Heart left ventricle (tissue), 13 donors: ENCODE measurements at regions not wholly inside any gene's neighbourhood (a gene's known extent, or its start where the extent isn't known, plus 50 kb on each side); places are given as distances from the start of the nearest gene placed in this dataset.

ENCODE experiments used
- CTCF ChIP-seq, 12 donors: fragments of 200-600 bp; sonication (generic) in 4 of 12; IDR thresholded peaks; one replicate each; pipeline versions ENCODE4 v1.5.0 to v1.8.0; 2018 to 2022; ENCODE audit warnings: antibody characterized with exemption in 12 of 12, mild to moderate bottlenecking in 5 of 12
- POLR2A ChIP-seq, 2 donors: fragments of 450-650 bp; IDR thresholded peaks; one replicate each; pipeline ENCODE4 v1.6.1; 2017; ENCODE audit warnings: antibody characterized with exemption in 2 of 2, mild to moderate bottlenecking in 2 of 2, moderate library complexity in 2 of 2
- donor health status: ischemic (EF 13 %, LVEDD 7.1; RV severe dilation, severe dysfunction).
- donor health status: DM: no; HTN: yes; CAD: no.
- donor health status: DM: no; HTN: no; CAD: no.
- donor health status: ischemic (EF 25% LVEDD 6.9; RV normal size, moderate dysfunction).
- donor health status: ischemic (EF 25% LVEDD 5.7; RV mildly dilated, moderate dysfunction).
- donor health status: ischemic (EF 35%, LVEDD 5.7; RV mildly dilated, moderate dysfunction).
- donor health status: nonischemic (EF 11% LVEDD 7.7; RV severe dilation, severe dysfunction).
- donor health status: DM: yes; HTN: yes; CAD: no.
- donor health status: PGD.
- donor health status: ischemic (EF 29% LVEDD 5.4; RV normal size, mild dysfunction).
- donor health status: nonischemic (EF 23%, LVEDD 6.1; RV moderate dilation, normal function).

GRCh38 chr11:114794048-114794684 lies 115.8 kb downstream of the NXPE2 start:
- TF ChIP-seq CTCF (IDR thresholded peaks at IDR 0.05) (no peak), POLR2A (IDR thresholded peaks at IDR 0.05) (no peak)
